OCI-LY7 (cell line): ENCODE measurements at regions not wholly inside any gene's neighbourhood (a gene's known extent, or its start where the extent isn't known, plus 50 kb on each side); places are given as distances from the start of the nearest gene placed in this dataset.
"Not testable (repeated sequence)": the region's sequence is repeated elsewhere in the genome, so short reads cannot be mapped to it uniquely, and the experiment has no call there.

Source experiments
- BruUV-seq: library from RNA; stranded (reverse); fragments of 400-500 nt; replicated peaks from 2 replicates; lab custom pipeline; 2021; lab: Mats Ljungman, UMichigan
- CTCF ChIA-PET: fragments of 300-600 bp; sonication (Branson Sonifier 250); formaldehyde crosslinking; loops from one replicate; lab custom pipeline; 2022; ENCODE audit warnings: antibody characterized with exemption; ENCODE audit not compliant: unreplicated experiment; lab: Charles Lee
- POLR2A ChIA-PET: fragments of 300-600 bp; sonication (Branson Sonifier 250); formaldehyde crosslinking; loops from one replicate; lab custom pipeline; 2022; ENCODE audit warnings: antibody characterized with exemption; lab: Charles Lee
- DNase-seq: peaks from one replicate; pipeline ENCODE4 v3.0.0-alpha.2; 2015; ENCODE audit warnings: low spot score
- H2AFZ ChIP-seq: fragments of 200-600 bp; sonication (generic), shearing (Covaris generic); 2 replicates; pipeline ENCODE4 v1.6.1; 2014; ENCODE audit warnings: mild to moderate bottlenecking, antibody characterized with exemption, low read length, moderate library complexity
- H3K27ac ChIP-seq: fragments of 200-600 bp; sonication (generic); 2 replicates; pipeline ENCODE4 v1.5.1; 2014; ENCODE audit warnings: mixed run types, low read depth, mild to moderate bottlenecking, moderate library complexity, low read length, inconsistent platforms; ENCODE audit not compliant: poor library complexity, severe bottlenecking
- H3K36me3 ChIP-seq: fragments of 200-600 bp; sonication (generic); 2 replicates; pipeline ENCODE4 v1.6.1; 2014; ENCODE audit warnings: mild to moderate bottlenecking, antibody characterized with exemption, low read length, moderate library complexity, mixed read lengths; ENCODE audit not compliant: insufficient read depth
- H3K4me1 ChIP-seq: fragments of 200-600 bp; sonication (generic); 2 replicates; pipeline ENCODE4 v1.5.1; 2014; ENCODE audit warnings: mild to moderate bottlenecking, low read length; ENCODE audit not compliant: insufficient read depth, poor library complexity, severe bottlenecking
- H3K4me2 ChIP-seq: fragments of 200-600 bp; sonication (generic); 2 replicates; pipeline ENCODE4 v1.6.1; 2014; ENCODE audit warnings: mild to moderate bottlenecking, low read length
- H3K4me3 ChIP-seq: fragments of 200-600 bp; sonication (generic); 2 replicates; pipeline ENCODE4 v1.5.1; 2014; ENCODE audit warnings: mild to moderate bottlenecking, low read depth, low read length; ENCODE audit not compliant: poor library complexity, severe bottlenecking
- H3K79me2 ChIP-seq: fragments of 200-600 bp; sonication (generic); 2 replicates; pipeline ENCODE4 v1.6.1; 2016; ENCODE audit warnings: low read depth, mild to moderate bottlenecking, low read length, moderate library complexity, mixed read lengths; ENCODE audit not compliant: insufficient read depth
- H3K9me2 ChIP-seq: fragments of 200-600 bp; sonication (generic); 2 replicates; pipeline ENCODE4 v1.6.1; 2016; ENCODE audit warnings: mild to moderate bottlenecking, low read length, mixed read lengths; ENCODE audit not compliant: insufficient read depth
- H3K9me3 ChIP-seq: fragments of 200-600 bp; sonication (generic); 2 replicates; pipeline ENCODE4 v1.6.1; 2014; ENCODE audit warnings: mild to moderate bottlenecking, mixed run types, low read length, mixed read lengths
- H4K20me1 ChIP-seq: fragments of 200-600 bp; sonication (generic); 2 replicates; pipeline ENCODE4 v1.6.1; 2014; ENCODE audit warnings: mild to moderate bottlenecking, antibody characterized with exemption, low read length, moderate library complexity, mixed read lengths; ENCODE audit not compliant: insufficient read depth
- CTCF ChIP-seq: fragments of 200-600 bp; sonication (generic); conservative IDR thresholded peaks from 2 replicates; pipeline ENCODE4 v1.5.1; 2014; ENCODE audit warnings: mild to moderate bottlenecking, antibody characterized with exemption, low read length, moderate library complexity, mixed read lengths
- EZH2phosphoT487 ChIP-seq: fragments of 200-600 bp; sonication (generic); IDR thresholded peaks from 2 replicates; pipeline ENCODE4 v1.6.1; 2018; ENCODE audit warnings: low read depth, borderline replicate concordance, mild to moderate bottlenecking, mixed run types, antibody characterized with exemption, low read length, moderate library complexity, mixed read lengths
- intact Hi-C: fragments of 100-400 bp; cut with micrococcal nuclease; formaldehyde crosslinking; loops from one replicate; pipeline ENCODE4 v1.10.0; 2022; ENCODE audit not compliant: unreplicated experiment

GRCh38 chr15:77921664-77922063 is 155.8 kb downstream of the TBC1D2B start:
- Histone ChIP-seq H3K4me2 (no peak overlapping the region), H3K4me3 (no peak overlapping the region), H3K27ac (no peak overlapping the region), H3K9me2 (no peaks in the 10 kb centered on the region), H3K9me3 (no peaks in the 10 kb centered on the region), H3K4me1 (no peaks in the 10 kb centered on the region), H4K20me1 (no peaks in the 10 kb centered on the region), H2AFZ (no peak overlapping the region), H3K36me3 (no peaks in the 10 kb centered on the region), H3K79me2 (no peaks in the 10 kb centered on the region)
- CTCF ChIA-PET: no interaction called here
- BruUV-seq: no TSS peak
- no peak for TF ChIP-seq CTCF
- intact Hi-C loops: no loop called here
- POLR2A ChIA-PET: no interaction called here
- no peak for DNase-seq

DNA sequence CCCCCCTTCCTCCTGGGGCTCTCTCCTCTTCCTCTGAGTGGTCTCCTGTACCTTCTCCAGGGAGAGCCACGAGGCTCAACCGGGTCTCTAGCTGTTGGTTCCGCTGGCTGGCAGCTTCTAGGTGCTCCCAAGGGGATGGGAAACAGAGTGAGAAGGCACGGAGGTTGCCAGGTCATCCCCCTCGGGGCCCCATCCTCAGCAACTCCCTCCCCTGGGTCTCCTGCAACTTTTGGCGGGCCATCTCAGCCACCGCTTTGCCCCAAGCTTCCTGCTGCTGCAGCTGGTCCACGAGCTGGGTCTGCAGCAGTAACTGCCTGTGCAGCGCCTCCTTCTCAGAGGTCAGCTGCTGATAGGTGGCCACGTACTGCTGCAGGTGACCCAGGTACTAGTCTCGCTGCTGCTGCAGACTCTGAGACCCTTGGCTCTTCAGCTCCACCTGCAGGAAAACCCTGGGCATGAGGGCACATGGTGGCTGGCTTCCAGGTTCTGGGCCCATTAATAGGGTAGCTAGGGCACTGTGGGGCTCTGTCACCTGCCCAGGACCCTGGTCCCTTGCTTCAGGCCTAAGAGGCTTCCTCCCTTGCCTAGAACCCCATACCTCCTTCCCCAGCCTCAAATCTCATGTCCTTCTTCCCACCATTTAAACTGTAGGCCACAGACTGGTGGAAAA is 160.4 kb downstream of the TBC1D2B start:
- H3K4me3 ChIP-seq, H3K4me2 ChIP-seq, H3K4me1 ChIP-seq, H3K9me2 ChIP-seq, H4K20me1 ChIP-seq, H2AFZ ChIP-seq, POLR2A ChIA-PET, H3K27ac ChIP-seq, intact Hi-C loops, H3K79me2 ChIP-seq, BruUV-seq, H3K9me3 ChIP-seq, CTCF ChIA-PET, H3K36me3 ChIP-seq, DNase-seq: not testable (repeated sequence)

GRCh38 chr15:77915961-77916330 is 161.6 kb downstream of the TBC1D2B start:
- intact Hi-C loops, H2AFZ ChIP-seq, H3K27ac ChIP-seq, H3K36me3 ChIP-seq, H3K79me2 ChIP-seq, H3K4me1 ChIP-seq, BruUV-seq, H3K4me3 ChIP-seq, POLR2A ChIA-PET, DNase-seq, H3K9me2 ChIP-seq, H3K9me3 ChIP-seq, H4K20me1 ChIP-seq, CTCF ChIA-PET, H3K4me2 ChIP-seq: not testable (repeated sequence)

DNA sequence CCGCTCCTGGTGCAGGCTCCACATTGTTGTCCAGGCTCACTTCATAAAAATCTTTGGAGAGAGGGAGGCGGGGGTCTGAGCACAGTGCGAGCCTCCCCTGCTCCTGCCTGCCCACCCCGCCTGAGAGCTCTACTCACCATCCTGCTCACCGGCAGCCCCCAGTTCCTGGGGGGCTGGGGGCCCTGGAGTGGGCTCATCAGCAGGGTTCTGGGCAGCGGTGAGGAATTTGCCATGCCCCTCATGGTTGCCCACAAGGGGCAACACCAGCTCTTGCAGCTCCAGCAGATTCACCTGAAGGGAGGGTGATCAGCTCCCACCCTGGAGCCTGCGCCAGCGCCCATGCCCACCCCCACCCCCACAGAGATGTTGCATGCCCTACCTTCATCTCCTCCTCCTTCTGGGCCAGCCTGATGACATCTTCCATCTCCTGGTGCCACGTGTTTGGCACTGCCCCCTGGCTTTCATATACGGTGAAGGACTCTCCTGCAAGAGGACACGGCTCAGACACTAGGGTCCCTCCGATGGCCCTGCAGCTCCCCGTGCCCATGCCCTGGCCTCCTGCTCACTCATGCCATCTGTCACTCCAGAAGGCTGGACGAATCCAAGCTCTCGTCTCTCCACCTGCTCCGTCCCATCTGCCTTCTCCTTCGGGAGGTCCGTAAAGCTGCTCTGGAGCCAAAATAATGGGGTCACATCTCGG is 162.1 kb downstream of the TBC1D2B start:
- Histone ChIP-seq H3K36me3 (no peaks in the 10 kb centered on the region), H4K20me1 (no peaks in the 10 kb centered on the region), H3K9me3 (no peaks in the 10 kb centered on the region), H3K4me1 (no peaks in the 10 kb centered on the region), H3K9me2 (no peaks in the 10 kb centered on the region), H3K4me2 (no peak overlapping the region), H2AFZ (no peak overlapping the region), H3K27ac (no peak overlapping the region), H3K4me3 (no peak overlapping the region), H3K79me2 (no peaks in the 10 kb centered on the region)
- no TSS peak for BruUV-seq
- POLR2A ChIA-PET: no interaction called here
- CTCF ChIA-PET: no interaction called here
- intact Hi-C loops: no loop called here
- TF ChIP-seq EZH2phosphoT487: no peak
- no peak for TF ChIP-seq CTCF
- no peak for DNase-seq

DNA sequence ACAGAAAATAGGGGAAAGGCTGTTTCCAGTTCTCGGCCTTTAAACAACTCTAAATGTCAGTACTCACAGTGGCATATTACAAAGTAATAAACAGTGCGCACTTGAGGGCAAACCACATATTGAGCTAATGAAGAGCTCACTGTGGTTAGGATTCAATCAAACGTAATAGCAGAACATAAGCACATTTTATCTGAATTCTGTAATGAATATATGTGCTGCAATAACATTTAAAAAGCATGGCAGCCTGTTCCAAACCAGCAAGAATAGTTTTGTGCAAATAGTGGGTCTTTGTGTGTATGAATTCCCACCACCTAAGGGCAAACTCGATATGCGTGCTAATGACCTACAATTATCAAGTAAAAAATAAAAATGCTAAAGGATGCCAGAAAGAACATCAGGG is 163.0 kb downstream of the TBC1D2B start:
- CTCF ChIA-PET, H3K9me3 ChIP-seq, H3K4me1 ChIP-seq, H3K79me2 ChIP-seq, H2AFZ ChIP-seq, BruUV-seq, POLR2A ChIA-PET, H3K36me3 ChIP-seq, H4K20me1 ChIP-seq, H3K27ac ChIP-seq, H3K4me3 ChIP-seq, intact Hi-C loops, H3K9me2 ChIP-seq, H3K4me2 ChIP-seq, DNase-seq: not testable (repeated sequence)
